B cell (primary cell): ENCODE measurements at regions not wholly inside any gene's neighbourhood (a gene's known extent, or its start where the extent isn't known, plus 50 kb on each side); places are given as distances from the start of the nearest gene placed in this dataset.

Experiments
- ATAC-seq: fragments of 200-7000 bp; cut with Tn5 transposase; one replicate; pipeline ENCODE4 v1.10.0; 2021; ENCODE audit warnings: low read depth, mild to moderate bottlenecking, moderate number of reproducible peaks, moderate library complexity
- CTCF ChIA-PET: fragments of 350-600 bp; sonication (Branson Sonifier 250); formaldehyde crosslinking; loops from one replicate; lab custom pipeline; 2021; ENCODE audit warnings: antibody characterized with exemption, inconsistent platforms; lab: Charles Lee
- POLR2A ChIA-PET: fragments of 350-600 bp; sonication (Branson Sonifier 250); formaldehyde crosslinking; loops from one replicate; lab custom pipeline; 2021; ENCODE audit warnings: antibody characterized with exemption; lab: Charles Lee
- DNase-seq: peaks from one replicate; pipeline ENCODE4 v3.0.0; 2013
- H2AFZ ChIP-seq: 2 replicates; pipeline ENCODE4 v1.6.1; 2012; ENCODE audit warnings: mild to moderate bottlenecking, low read depth, low read length; ENCODE audit not compliant: insufficient read depth, poor library complexity, severe bottlenecking
- H3K27ac ChIP-seq, 2 donors: 1 replicate in 1 of 2; 2 replicates in 1 of 2; pipeline ENCODE4 v1.5.1; 2012 to 2013; ENCODE audit warnings: low read length in 2 of 2, mild to moderate bottlenecking in 2 of 2, moderate library complexity in 1 of 2
- H3K27me3 ChIP-seq, 4 experiments: fragments of 200-600 bp in 1 of 4; sonication (generic) in 1 of 4; replicated peaks in 1 of 4; 1 replicate in 2 of 4; 2 replicates in 2 of 4; pipeline versions ENCODE4 v1.6.1 to v1.7.0; 2013 to 2016; ENCODE audit warnings: low read length in 3 of 4, mild to moderate bottlenecking in 2 of 4, mixed read lengths in 1 of 4, moderate library complexity in 1 of 4; ENCODE audit not compliant: insufficient read depth in 4 of 4, control insufficient read depth in 3 of 4; ENCODE audit errors: control extremely low read depth in 1 of 4
- H3K36me3 ChIP-seq, 2 experiments: replicated peaks in 1 of 2; 1 replicate in 1 of 2; 2 replicates in 1 of 2; pipeline versions ENCODE4 v1.6.1 to v1.7.1; 2013; ENCODE audit warnings: low read length in 1 of 2; ENCODE audit not compliant: insufficient read depth in 2 of 2, control insufficient read depth in 1 of 2; ENCODE audit errors: control extremely low read depth in 1 of 2, extremely low read depth in 1 of 2
- H3K4me1 ChIP-seq, 2 donors: fragments of 200-600 bp in 1 of 2; sonication (generic) in 1 of 2; 1 replicate in 1 of 2; 2 replicates in 1 of 2; pipeline versions ENCODE4 v1.5.1 to v1.6.1; 2013 to 2017; ENCODE audit warnings: low read length in 2 of 2; ENCODE audit not compliant: control insufficient read depth in 2 of 2, insufficient read depth in 2 of 2
- H3K4me2 ChIP-seq: replicated peaks from 2 replicates; pipeline ENCODE3; 2012; ENCODE audit warnings: mild to moderate bottlenecking, low read depth, low read length; ENCODE audit not compliant: poor library complexity, severe bottlenecking
- H3K4me3 ChIP-seq, 5 experiments: fragments of 200-600 bp in 1 of 5; sonication (generic) in 1 of 5; 1 replicate in 3 of 5; 2 replicates in 2 of 5; pipeline versions ENCODE4 v1.5.1 to v1.7.0; 2011 to 2016; ENCODE audit warnings: low read length in 4 of 5, mild to moderate bottlenecking in 4 of 5, low read depth in 2 of 5, control low read depth in 1 of 5, moderate library complexity in 1 of 5; ENCODE audit not compliant: insufficient read depth in 1 of 5; ENCODE audit errors: control extremely low read depth in 1 of 5, extremely low read depth in 1 of 5
- H3K79me2 ChIP-seq: fragments of 200-600 bp; sonication (generic); one replicate; pipeline ENCODE4 v1.6.0; 2016; ENCODE audit warnings: low read length; ENCODE audit not compliant: control insufficient read depth, insufficient read depth
- H3K9ac ChIP-seq: fragments of 200-600 bp; sonication (generic); 2 replicates; pipeline ENCODE4 v1.6.1; 2017; ENCODE audit warnings: mild to moderate bottlenecking, low read length, moderate library complexity
- H3K9me3 ChIP-seq, 3 donors: one replicate each; pipeline versions ENCODE4 v1.6.1 to v1.7.1; 2013; ENCODE audit warnings: low read length in 2 of 3; ENCODE audit not compliant: control insufficient read depth in 2 of 3, insufficient read depth in 1 of 3; ENCODE audit errors: control extremely low read depth in 1 of 3
- H4K20me1 ChIP-seq: 2 replicates; pipeline ENCODE4 v1.6.0; 2012; ENCODE audit warnings: mild to moderate bottlenecking, low read length; ENCODE audit not compliant: insufficient read depth, control insufficient read depth, poor library complexity, severe bottlenecking
- H3K27ac Mint-ChIP-seq: one replicate; pipeline ENCODE4 v1.8.0; 2021; ENCODE audit warnings: mixed read lengths
- H3K27me3 Mint-ChIP-seq: one replicate; pipeline ENCODE4 v1.8.0; 2021; ENCODE audit warnings: mixed read lengths
- H3K4me1 Mint-ChIP-seq: one replicate; pipeline ENCODE4 v1.8.0; 2021; ENCODE audit warnings: mixed read lengths
- H3K4me3 Mint-ChIP-seq: one replicate; pipeline ENCODE4 v1.8.0; 2021; ENCODE audit warnings: mixed read lengths
- H3K9me3 Mint-ChIP-seq: one replicate; pipeline ENCODE4 v1.8.0; 2022; ENCODE audit warnings: mixed read lengths; ENCODE audit not compliant: insufficient read depth
- CTCF ChIP-seq: fragments of 200-600 bp; IDR thresholded peaks from one replicate; pipeline ENCODE4 v1.8.0; 2022; ENCODE audit warnings: antibody characterized with exemption, mild to moderate bottlenecking
- EZH2 ChIP-seq: IDR thresholded peaks from 2 replicates; pipeline ENCODE4 v1.6.1; 2012; ENCODE audit warnings: borderline replicate concordance, low read depth, mild to moderate bottlenecking, moderate library complexity, low read length; ENCODE audit not compliant: insufficient read depth, poor library complexity, severe bottlenecking
- WGBS: methylation state at CpG from one replicate; pipeline ENCODE4 v1.1.5; 2013; ENCODE audit warnings: missing lambda C conversion rate; ENCODE audit not compliant: insufficient coverage; 5-methylcytosine and 5-hydroxymethylcytosine counted together
- intact Hi-C: fragments of 100-400 bp; cut with micrococcal nuclease; formaldehyde crosslinking; loops from one replicate; pipeline ENCODE4 v1.10.0; 2022

DNA sequence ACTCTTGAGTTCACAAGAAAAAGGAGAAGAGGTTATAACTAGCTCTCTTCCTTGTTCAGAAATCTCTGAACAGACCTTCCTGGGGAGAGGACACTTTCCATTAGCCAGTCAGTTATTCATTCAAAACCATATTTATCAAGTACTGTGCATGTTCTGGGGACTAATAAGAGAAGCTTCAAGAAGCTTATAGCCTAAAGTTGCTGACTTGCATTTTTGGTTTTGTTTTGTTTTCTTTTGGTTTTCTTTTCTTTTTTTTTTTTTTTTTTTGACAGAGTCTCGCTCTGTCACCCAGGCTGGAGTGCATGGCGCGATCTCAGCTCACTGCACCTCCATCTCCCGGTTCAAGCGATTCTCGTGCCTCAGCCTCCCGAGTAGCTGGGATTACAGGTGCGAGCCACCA is 471.4 kb downstream of the KLF12 start:
- TF ChIP-seq CTCF, result no peak
- no peak for TF ChIP-seq EZH2
- Mint-ChIP-seq H3K4me3 (no peak overlapping the region), H3K27me3 (peaks cover 4% of the 10 kb centered on the region), H3K9me3 (peaks cover 3% of the 10 kb centered on the region), H3K4me1 (no peaks in the 10 kb centered on the region), H3K27ac (no peak overlapping the region)
- H3K4me3 ChIP-seq, result no peak overlapping the region
- no peaks in the 10 kb centered on the region for H3K27me3 ChIP-seq
- H2AFZ ChIP-seq, result no peak overlapping the region
- intact Hi-C loops, result no loop called here
- peaks cover 0 to 10% (median 0%) of the 10 kb centered on the region in 3 donors for H3K9me3 ChIP-seq
- ATAC-seq, result no peak
- H3K4me1 ChIP-seq, result no peaks in the 10 kb centered on the region
- H4K20me1 ChIP-seq, result no peaks in the 10 kb centered on the region
- H3K9ac ChIP-seq, result no peak overlapping the region
- WGBS, result 94% methylated on average over 8 of the region's 8 CpGs
- H3K79me2 ChIP-seq, result no peaks in the 10 kb centered on the region
- no peak overlapping the region for H3K4me2 ChIP-seq
- no peaks in the 10 kb centered on the region for H3K36me3 ChIP-seq
- CTCF ChIA-PET, result no interaction called here
- DNase-seq, result no peak
- H3K27ac ChIP-seq, result no peak overlapping the region
- POLR2A ChIA-PET, result no interaction called here

- TF ChIP-seq EZH2, result no peak
- no peak for TF ChIP-seq CTCF
- no peak overlapping the region for H3K27ac ChIP-seq
- 87% methylated on average over 19 of the region's 19 CpGs for WGBS
- H3K9ac ChIP-seq, result no peak overlapping the region
- intact Hi-C loops, result no loop called here
- H3K4me3 Mint-ChIP-seq, result no peak overlapping the region
- H3K4me1 ChIP-seq, result no peaks in the 10 kb centered on the region
- no peak for DNase-seq
- no peaks in the 10 kb centered on the region for H3K27me3 ChIP-seq
- no peak overlapping the region for H3K27ac Mint-ChIP-seq
- CTCF ChIA-PET, result no interaction called here
- POLR2A ChIA-PET, result no interaction called here
- H3K4me3 ChIP-seq, result no peak overlapping the region
- peaks cover 0 to 10% (median 0%) of the 10 kb centered on the region in 3 donors for H3K9me3 ChIP-seq
- no peaks in the 10 kb centered on the region for H4K20me1 ChIP-seq
- no peaks in the 10 kb centered on the region for H3K36me3 ChIP-seq
- ATAC-seq, result no peak
- peaks cover 4% of the 10 kb centered on the region for H3K27me3 Mint-ChIP-seq
- no peak overlapping the region for H2AFZ ChIP-seq
- peaks cover 3% of the 10 kb centered on the region for H3K9me3 Mint-ChIP-seq
- no peaks in the 10 kb centered on the region for H3K4me1 Mint-ChIP-seq
- no peaks in the 10 kb centered on the region for H3K79me2 ChIP-seq
- H3K4me2 ChIP-seq, result no peak overlapping the region
These were observed 472.3 kb downstream of the KLF12 start for GRCh38 chr13:73661687-73662425.
